ENCODE measurements at regions not wholly inside any gene's neighbourhood (a gene's known extent, or its start where the extent isn't known, plus 50 kb on each side); places are given as distances from the start of the nearest gene placed in this dataset.
"Not testable (repeated sequence)": the region's sequence is repeated elsewhere in the genome, so short reads cannot be mapped to it uniquely, and the experiment has no call there.

- H3K27ac ChIP-seq; H3K4me3 ChIP-seq; H3K4me1 ChIP-seq; H3K36me3 ChIP-seq; DNase-seq (ENCODE audit: extremely low spot score in 2 of 2); H3K27me3 ChIP-seq; H3K9me3 ChIP-seq; intact Hi-C loops (cut with DNase I): not testable (repeated sequence)
Observed at GRCh38 chr7:32662509-32662908, 167.2 kb downstream of the AVL9 start.

GRCh38 chr7:32661929-32662328, 166.6 kb downstream of the AVL9 start:
- no peaks in the 10 kb centered on the region for H3K36me3 ChIP-seq
- intact Hi-C loops (cut with DNase I) = no loop called here
- TF ChIP-seq POLR2AphosphoS5 (IDR thresholded peaks at IDR 0.05; ENCODE audit: insufficient read depth in 1 of 2, low read depth in 1 of 2) = no peak
- TF ChIP-seq POLR2A (IDR thresholded peaks at IDR 0.05) = no peak
- TF ChIP-seq, protein P1, sequence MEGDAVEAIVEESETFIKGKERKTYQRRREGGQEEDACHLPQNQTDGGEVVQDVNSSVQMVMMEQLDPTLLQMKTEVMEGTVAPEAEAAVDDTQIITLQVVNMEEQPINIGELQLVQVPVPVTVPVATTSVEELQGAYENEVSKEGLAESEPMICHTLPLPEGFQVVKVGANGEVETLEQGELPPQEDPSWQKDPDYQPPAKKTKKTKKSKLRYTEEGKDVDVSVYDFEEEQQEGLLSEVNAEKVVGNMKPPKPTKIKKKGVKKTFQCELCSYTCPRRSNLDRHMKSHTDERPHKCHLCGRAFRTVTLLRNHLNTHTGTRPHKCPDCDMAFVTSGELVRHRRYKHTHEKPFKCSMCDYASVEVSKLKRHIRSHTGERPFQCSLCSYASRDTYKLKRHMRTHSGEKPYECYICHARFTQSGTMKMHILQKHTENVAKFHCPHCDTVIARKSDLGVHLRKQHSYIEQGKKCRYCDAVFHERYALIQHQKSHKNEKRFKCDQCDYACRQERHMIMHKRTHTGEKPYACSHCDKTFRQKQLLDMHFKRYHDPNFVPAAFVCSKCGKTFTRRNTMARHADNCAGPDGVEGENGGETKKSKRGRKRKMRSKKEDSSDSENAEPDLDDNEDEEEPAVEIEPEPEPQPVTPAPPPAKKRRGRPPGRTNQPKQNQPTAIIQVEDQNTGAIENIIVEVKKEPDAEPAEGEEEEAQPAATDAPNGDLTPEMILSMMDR (IDR thresholded peaks at IDR 0.05) = no peak
- no peaks in the 10 kb centered on the region for H3K27me3 ChIP-seq
- H3K9me3 ChIP-seq = no peaks in the 10 kb centered on the region
- H3K4me3 ChIP-seq = no peak overlapping the region
- H3K4me1 ChIP-seq = no peaks in the 10 kb centered on the region
- DNase-seq (ENCODE audit: extremely low spot score in 2 of 2) = no peak
- no peak overlapping the region for H3K27ac ChIP-seq

DNA sequence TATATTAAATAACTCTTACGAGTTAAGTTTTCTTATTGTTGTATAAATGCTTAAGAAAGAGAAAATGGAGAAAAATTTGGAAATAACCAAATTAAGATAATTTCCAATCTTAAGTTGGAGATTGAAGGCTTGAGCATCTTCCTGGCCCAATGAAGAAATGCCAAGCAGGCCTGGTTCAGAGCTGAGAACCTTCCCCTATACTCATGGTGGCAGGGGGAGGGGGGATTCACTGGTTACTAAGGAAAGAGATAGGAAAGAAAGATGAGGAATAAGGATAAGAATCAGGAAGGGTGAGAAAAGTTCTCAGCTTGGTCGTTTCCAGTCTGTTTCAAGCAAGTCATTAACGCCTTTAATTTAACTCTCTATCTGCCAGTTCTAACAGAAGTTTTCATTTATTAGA, 166.2 kb downstream of the AVL9 start:
- H3K27ac ChIP-seq = no peak overlapping the region
- no peaks in the 10 kb centered on the region for H3K4me1 ChIP-seq
- no peak for DNase-seq (ENCODE audit: extremely low spot score in 2 of 2)
- intact Hi-C loops (cut with DNase I) = no loop called here
- no peaks in the 10 kb centered on the region for H3K27me3 ChIP-seq
- TF ChIP-seq POLR2AphosphoS5 (IDR thresholded peaks at IDR 0.05; ENCODE audit: insufficient read depth in 1 of 2, low read depth in 1 of 2) (no peak), POLR2A (IDR thresholded peaks at IDR 0.05) (no peak)
- TF ChIP-seq, protein P1 (IDR thresholded peaks at IDR 0.05) = no peak
- no peak overlapping the region for H3K4me3 ChIP-seq
- no peaks in the 10 kb centered on the region for H3K36me3 ChIP-seq
- H3K9me3 ChIP-seq = no peaks in the 10 kb centered on the region

GRCh38 chr7:32660936-32661335, 165.6 kb downstream of the AVL9 start:
- no peak overlapping the region for H3K27ac ChIP-seq
- no peaks in the 10 kb centered on the region for H3K9me3 ChIP-seq
- no peak overlapping the region for H3K4me3 ChIP-seq
- H3K27me3 ChIP-seq = no peaks in the 10 kb centered on the region
- no peaks in the 10 kb centered on the region for H3K4me1 ChIP-seq
- no peaks in the 10 kb centered on the region for H3K36me3 ChIP-seq
- no peak for DNase-seq (ENCODE audit: extremely low spot score in 2 of 2)
- intact Hi-C loops (cut with DNase I) = no loop called here
- TF ChIP-seq, protein P1 (IDR thresholded peaks at IDR 0.05) = no peak
- TF ChIP-seq POLR2AphosphoS5 (IDR thresholded peaks at IDR 0.05; ENCODE audit: insufficient read depth in 1 of 2, low read depth in 1 of 2) = no peak
- TF ChIP-seq POLR2A (IDR thresholded peaks at IDR 0.05) = no peak

- Histone ChIP-seq H3K27me3 (no peaks in the 10 kb centered on the region), H3K4me1 (no peaks in the 10 kb centered on the region), H3K4me3 (no peak overlapping the region), H3K36me3 (no peaks in the 10 kb centered on the region), H3K9me3 (no peaks in the 10 kb centered on the region), H3K27ac (no peak overlapping the region)
- intact Hi-C loops (cut with DNase I) = no loop called here
- TF ChIP-seq POLR2AphosphoS5 (IDR thresholded peaks at IDR 0.05; ENCODE audit: insufficient read depth in 1 of 2, low read depth in 1 of 2) = no peak
- no peak for DNase-seq (ENCODE audit: extremely low spot score in 2 of 2)
Observed at GRCh38 chr7:32659853-32660252, 164.6 kb downstream of the AVL9 start.

DNA sequence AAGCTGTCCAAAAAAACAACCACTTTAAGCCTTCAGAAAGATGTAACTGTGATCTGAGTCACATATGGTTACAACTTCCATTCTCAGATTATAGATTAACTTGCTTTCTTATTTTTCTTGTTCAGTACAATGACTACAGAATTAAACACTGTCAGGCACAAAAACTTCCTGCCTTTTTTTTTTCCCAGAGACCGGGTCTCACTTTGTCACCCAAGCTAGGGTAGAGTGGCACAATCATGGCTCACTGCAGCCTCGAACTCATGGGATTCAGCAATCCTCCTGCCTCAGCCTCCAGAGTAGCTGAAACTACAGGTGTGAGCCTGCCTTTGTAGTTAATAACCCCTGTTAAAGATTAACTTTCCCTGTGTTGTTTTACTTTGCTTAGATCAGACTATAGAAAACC, 163.2 kb downstream of the AVL9 start:
- no peak overlapping the region for H3K4me3 ChIP-seq
- no peaks in the 10 kb centered on the region for H3K4me1 ChIP-seq
- no peak for TF ChIP-seq POLR2A (IDR thresholded peaks at IDR 0.05)
- TF ChIP-seq POLR2AphosphoS5 (IDR thresholded peaks at IDR 0.05; ENCODE audit: insufficient read depth in 1 of 2, low read depth in 1 of 2) = no peak
- TF ChIP-seq, protein P1 (IDR thresholded peaks at IDR 0.05) = no peak
- intact Hi-C loops (cut with DNase I) = no loop called here
- no peak overlapping the region for H3K27ac ChIP-seq
- H3K27me3 ChIP-seq = no peaks in the 10 kb centered on the region
- no peak for DNase-seq (ENCODE audit: extremely low spot score in 2 of 2)
- no peaks in the 10 kb centered on the region for H3K36me3 ChIP-seq
- H3K9me3 ChIP-seq = no peaks in the 10 kb centered on the region
